ENCODE measurements at regions not wholly inside any gene's neighbourhood (a gene's known extent, or its start where the extent isn't known, plus 50 kb on each side); places are given as distances from the start of the nearest gene placed in this dataset.

DNA sequence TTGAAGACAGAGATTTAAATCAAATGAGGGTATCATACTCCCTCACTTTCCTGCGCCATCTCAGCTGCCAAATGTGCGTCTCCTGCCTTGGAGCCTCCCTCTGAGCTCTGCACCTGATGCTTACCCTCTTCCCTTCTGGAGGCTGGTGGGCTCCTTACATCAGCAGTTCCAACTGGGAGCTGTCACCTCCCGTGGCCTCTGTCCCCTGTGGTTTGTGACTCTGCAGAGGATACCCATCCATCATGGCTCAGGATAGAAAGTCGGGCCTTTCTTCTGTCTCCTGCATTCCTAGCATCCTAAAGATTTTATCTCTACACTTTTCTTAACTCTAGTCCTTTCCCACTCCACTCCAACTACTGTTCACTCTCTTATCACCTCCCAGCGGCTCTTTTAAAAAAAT lies 570.6 kb downstream of the BCL11B start:
- CTCF ChIA-PET, result no interaction called here
- no peaks in the 10 kb centered on the region for H3K9me3 ChIP-seq
- Mint-ChIP-seq H3K27ac (ENCODE audit: unreplicated experiment) (no peak overlapping the region), H3K36me3 (ENCODE audit: insufficient read depth, unreplicated experiment) (no peaks in the 10 kb centered on the region), H3K4me3 (ENCODE audit: unreplicated experiment) (no peak overlapping the region), H3K4me1 (ENCODE audit: low read depth, unreplicated experiment) (no peaks in the 10 kb centered on the region), H3K9me3 (ENCODE audit: unreplicated experiment) (peaks cover 10% of the 10 kb centered on the region), H3K27me3 (ENCODE audit: insufficient read depth, unreplicated experiment) (peaks cover 5% of the 10 kb centered on the region)
- no peak for DNase-seq
- H3K4me3 ChIP-seq (ENCODE audit: low read depth, low read length), result no peak overlapping the region
- no TSS peak for BruUV-seq (replicated peaks)
- no peaks in the 10 kb centered on the region for H3K36me3 ChIP-seq (ENCODE audit: control insufficient read depth, insufficient read depth, low read length)
- H3K27me3 ChIP-seq (replicated peaks; ENCODE audit: control insufficient read depth, insufficient read depth, low read length), result no peaks in the 10 kb centered on the region
- POLR2A ChIA-PET, result no interaction called here
- TF ChIP-seq, protein P1, sequence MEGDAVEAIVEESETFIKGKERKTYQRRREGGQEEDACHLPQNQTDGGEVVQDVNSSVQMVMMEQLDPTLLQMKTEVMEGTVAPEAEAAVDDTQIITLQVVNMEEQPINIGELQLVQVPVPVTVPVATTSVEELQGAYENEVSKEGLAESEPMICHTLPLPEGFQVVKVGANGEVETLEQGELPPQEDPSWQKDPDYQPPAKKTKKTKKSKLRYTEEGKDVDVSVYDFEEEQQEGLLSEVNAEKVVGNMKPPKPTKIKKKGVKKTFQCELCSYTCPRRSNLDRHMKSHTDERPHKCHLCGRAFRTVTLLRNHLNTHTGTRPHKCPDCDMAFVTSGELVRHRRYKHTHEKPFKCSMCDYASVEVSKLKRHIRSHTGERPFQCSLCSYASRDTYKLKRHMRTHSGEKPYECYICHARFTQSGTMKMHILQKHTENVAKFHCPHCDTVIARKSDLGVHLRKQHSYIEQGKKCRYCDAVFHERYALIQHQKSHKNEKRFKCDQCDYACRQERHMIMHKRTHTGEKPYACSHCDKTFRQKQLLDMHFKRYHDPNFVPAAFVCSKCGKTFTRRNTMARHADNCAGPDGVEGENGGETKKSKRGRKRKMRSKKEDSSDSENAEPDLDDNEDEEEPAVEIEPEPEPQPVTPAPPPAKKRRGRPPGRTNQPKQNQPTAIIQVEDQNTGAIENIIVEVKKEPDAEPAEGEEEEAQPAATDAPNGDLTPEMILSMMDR (IDR thresholded peaks at IDR 0.05; ENCODE audit: insufficient read depth in 1 of 2, low read depth in 1 of 2, low read length in 1 of 2, severe bottlenecking in 1 of 2, unreplicated experiment in 1 of 2), result no peak
- intact Hi-C loops (cut with micrococcal nuclease; ENCODE audit: unreplicated experiment), result no loop called here
- no peaks in the 10 kb centered on the region for H3K4me1 ChIP-seq

DNA sequence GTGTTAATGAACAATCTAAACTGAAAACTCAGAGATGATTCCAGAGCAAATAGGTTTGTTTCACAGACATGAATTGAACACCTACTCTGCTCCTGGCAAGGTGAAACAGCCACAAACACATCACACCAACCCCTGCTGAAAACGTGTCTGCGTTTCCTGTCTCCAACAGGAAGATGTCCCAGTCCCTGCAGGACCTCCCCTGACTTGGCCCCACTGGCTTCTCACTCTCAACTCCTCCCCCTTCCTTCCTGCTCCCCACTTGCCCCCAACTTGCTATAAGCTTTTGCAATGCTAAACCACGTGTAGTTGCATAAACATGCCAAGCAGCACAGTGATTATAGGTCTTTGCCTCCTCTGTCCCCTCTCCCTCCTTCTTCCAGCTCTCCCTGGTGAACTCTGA lies 567.6 kb downstream of the BCL11B start:
- Histone ChIP-seq H3K4me1 (no peaks in the 10 kb centered on the region), H3K4me3 (ENCODE audit: low read depth, low read length) (no peak overlapping the region), H3K36me3 (ENCODE audit: control insufficient read depth, insufficient read depth, low read length) (no peaks in the 10 kb centered on the region), H3K9me3 (no peaks in the 10 kb centered on the region), H3K27me3 (replicated peaks; ENCODE audit: control insufficient read depth, insufficient read depth, low read length) (no peaks in the 10 kb centered on the region)
- no peak for DNase-seq
- peaks cover 14% of the 10 kb centered on the region for H3K27me3 Mint-ChIP-seq (ENCODE audit: insufficient read depth, unreplicated experiment)
- TF ChIP-seq, protein P1 (IDR thresholded peaks at IDR 0.05; ENCODE audit: insufficient read depth in 1 of 2, low read depth in 1 of 2, low read length in 1 of 2, severe bottlenecking in 1 of 2, unreplicated experiment in 1 of 2), result no peak
- no peak overlapping the region for H3K27ac Mint-ChIP-seq (ENCODE audit: unreplicated experiment)
- no peaks in the 10 kb centered on the region for H3K9me3 Mint-ChIP-seq (ENCODE audit: unreplicated experiment)
- no peak overlapping the region for H3K4me3 Mint-ChIP-seq (ENCODE audit: unreplicated experiment)
- intact Hi-C loops (cut with micrococcal nuclease; ENCODE audit: unreplicated experiment), result no loop called here
- ChIA-PET POLR2A (no interaction called here), CTCF (no interaction called here)
- H3K4me1 Mint-ChIP-seq (ENCODE audit: low read depth, unreplicated experiment), result no peaks in the 10 kb centered on the region
- H3K36me3 Mint-ChIP-seq (ENCODE audit: insufficient read depth, unreplicated experiment), result no peaks in the 10 kb centered on the region
- BruUV-seq (replicated peaks), result no TSS peak

DNA sequence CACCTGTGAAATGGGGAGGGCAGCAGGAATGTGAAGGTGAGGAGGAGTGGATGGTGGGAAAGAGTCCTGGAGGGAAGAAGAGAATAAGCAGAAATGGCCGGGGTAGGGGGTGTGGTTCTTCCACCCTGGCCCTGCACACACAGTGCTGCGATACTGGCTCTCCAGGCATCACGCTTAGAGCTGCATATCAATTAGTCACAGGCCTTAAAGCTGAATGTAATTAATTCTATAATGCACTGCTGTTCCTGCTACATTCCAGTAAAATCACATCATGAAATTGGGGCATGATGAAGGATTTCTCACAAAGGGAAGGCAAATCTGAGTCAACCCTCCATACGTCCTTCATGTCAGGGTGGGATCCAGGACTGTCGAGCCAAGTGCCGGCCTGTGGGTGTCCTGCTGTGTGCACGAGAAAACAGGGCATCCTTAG lies 566.1 kb downstream of the BCL11B start:
- Mint-ChIP-seq H3K4me3 (ENCODE audit: unreplicated experiment) (no peak overlapping the region), H3K36me3 (ENCODE audit: insufficient read depth, unreplicated experiment) (no peaks in the 10 kb centered on the region), H3K27ac (ENCODE audit: unreplicated experiment) (no peak overlapping the region), H3K4me1 (ENCODE audit: low read depth, unreplicated experiment) (no peaks in the 10 kb centered on the region), H3K9me3 (ENCODE audit: unreplicated experiment) (no peaks in the 10 kb centered on the region), H3K27me3 (ENCODE audit: insufficient read depth, unreplicated experiment) (peaks cover 18% of the 10 kb centered on the region)
- H3K4me3 ChIP-seq (ENCODE audit: low read depth, low read length), result no peak overlapping the region
- H3K9me3 ChIP-seq, result no peaks in the 10 kb centered on the region
- BruUV-seq (replicated peaks), result no TSS peak
- DNase-seq, result no peak
- ChIA-PET CTCF (no interaction called here), POLR2A (no interaction called here)
- H3K4me1 ChIP-seq, result no peaks in the 10 kb centered on the region
- intact Hi-C loops (cut with micrococcal nuclease; ENCODE audit: unreplicated experiment), result no loop called here
- TF ChIP-seq, protein P1 (IDR thresholded peaks at IDR 0.05; ENCODE audit: insufficient read depth in 1 of 2, low read depth in 1 of 2, low read length in 1 of 2, severe bottlenecking in 1 of 2, unreplicated experiment in 1 of 2), result no peak
- H3K36me3 ChIP-seq (ENCODE audit: control insufficient read depth, insufficient read depth, low read length), result no peaks in the 10 kb centered on the region
- no peaks in the 10 kb centered on the region for H3K27me3 ChIP-seq (replicated peaks; ENCODE audit: control insufficient read depth, insufficient read depth, low read length)

Measured in Caco-2 (cell line).